GM12875 (cell line): ENCODE measurements at regions not wholly inside any gene's neighbourhood (a gene's known extent, or its start where the extent isn't known, plus 50 kb on each side); places are given as distances from the start of the nearest gene placed in this dataset.

Experiments used
- H3K4me3 ChIP-seq: one replicate; pipeline ENCODE4 v1.5.1; 2011; ENCODE audit warnings: low read depth, low read length, control low read depth
- CTCF ChIP-seq: IDR thresholded peaks from 2 replicates; pipeline ENCODE4 v1.5.1; 2011; ENCODE audit warnings: low read depth, mild to moderate bottlenecking, control low read depth, inconsistent platforms, low read length, moderate library complexity, borderline replicate concordance; ENCODE audit not compliant: insufficient read depth

- TF ChIP-seq CTCF = no peak
- no peak overlapping the region for H3K4me3 ChIP-seq
Measured at GRCh38 chr3:168407381-168407780, 311.7 kb upstream of the GOLIM4 start.

- H3K4me3 ChIP-seq = no peak overlapping the region
- no peak for TF ChIP-seq CTCF
Measured at GRCh38 chr3:168405288-168405687, 309.6 kb upstream of the GOLIM4 start.

GRCh38 chr3:168398371-168399025 is 302.8 kb upstream of the GOLIM4 start:
- no peak overlapping the region for H3K4me3 ChIP-seq
- TF ChIP-seq CTCF = no peak

- no peak overlapping the region for H3K4me3 ChIP-seq
- no peak for TF ChIP-seq CTCF
Measured at GRCh38 chr3:168396861-168397260, 301.1 kb upstream of the GOLIM4 start.

- no peak overlapping the region for H3K4me3 ChIP-seq
- no peak for TF ChIP-seq CTCF
Measured at GRCh38 chr3:168395551-168395950, 299.8 kb upstream of the GOLIM4 start.

- no peak overlapping the region for H3K4me3 ChIP-seq
- no peak for TF ChIP-seq CTCF
Measured at GRCh38 chr3:168394439-168394838, 298.7 kb upstream of the GOLIM4 start.

GRCh38 chr3:168386301-168386700 is 290.6 kb upstream of the GOLIM4 start:
- H3K4me3 ChIP-seq = no peak overlapping the region
- TF ChIP-seq CTCF = no peak
